ENCODE measurements at regions not wholly inside any gene's neighbourhood (a gene's known extent, or its start where the extent isn't known, plus 50 kb on each side); places are given as distances from the start of the nearest gene placed in this dataset.

DNA sequence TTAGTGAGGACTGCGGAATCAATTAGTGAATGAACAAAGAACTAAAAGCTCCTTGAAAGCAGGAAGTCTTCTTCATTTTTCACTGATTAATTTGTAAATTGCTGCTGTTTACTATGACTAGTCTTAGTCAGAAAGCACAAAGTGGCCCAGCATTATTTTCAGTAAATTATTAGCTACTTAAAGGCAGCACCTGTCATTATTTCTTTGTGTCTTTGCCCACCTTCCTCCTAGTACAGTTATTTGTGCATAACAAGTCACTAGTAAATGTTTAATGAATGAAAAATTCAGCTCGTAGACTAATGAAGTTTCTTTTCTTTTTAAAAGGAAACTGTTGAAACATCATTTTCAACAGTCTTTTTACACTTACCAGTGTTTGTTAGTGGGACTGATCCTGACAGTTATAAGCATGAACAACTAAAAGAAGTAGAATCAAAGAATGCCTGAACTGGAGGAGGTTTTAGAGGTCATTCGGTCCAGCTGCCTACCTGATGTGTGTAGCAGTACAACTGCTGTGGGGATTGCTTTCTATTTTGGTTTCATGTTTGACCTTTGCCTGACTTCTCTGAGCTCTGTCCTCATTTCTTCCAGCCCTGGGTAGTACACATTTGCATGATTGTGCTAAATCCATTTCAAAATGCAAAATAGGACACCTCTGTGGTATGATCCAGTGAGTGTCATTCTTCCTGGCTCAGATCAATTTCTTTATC lies 140.0 kb upstream of the PHYHIPL start (continued):
- TF ChIP-seq, protein P1, sequence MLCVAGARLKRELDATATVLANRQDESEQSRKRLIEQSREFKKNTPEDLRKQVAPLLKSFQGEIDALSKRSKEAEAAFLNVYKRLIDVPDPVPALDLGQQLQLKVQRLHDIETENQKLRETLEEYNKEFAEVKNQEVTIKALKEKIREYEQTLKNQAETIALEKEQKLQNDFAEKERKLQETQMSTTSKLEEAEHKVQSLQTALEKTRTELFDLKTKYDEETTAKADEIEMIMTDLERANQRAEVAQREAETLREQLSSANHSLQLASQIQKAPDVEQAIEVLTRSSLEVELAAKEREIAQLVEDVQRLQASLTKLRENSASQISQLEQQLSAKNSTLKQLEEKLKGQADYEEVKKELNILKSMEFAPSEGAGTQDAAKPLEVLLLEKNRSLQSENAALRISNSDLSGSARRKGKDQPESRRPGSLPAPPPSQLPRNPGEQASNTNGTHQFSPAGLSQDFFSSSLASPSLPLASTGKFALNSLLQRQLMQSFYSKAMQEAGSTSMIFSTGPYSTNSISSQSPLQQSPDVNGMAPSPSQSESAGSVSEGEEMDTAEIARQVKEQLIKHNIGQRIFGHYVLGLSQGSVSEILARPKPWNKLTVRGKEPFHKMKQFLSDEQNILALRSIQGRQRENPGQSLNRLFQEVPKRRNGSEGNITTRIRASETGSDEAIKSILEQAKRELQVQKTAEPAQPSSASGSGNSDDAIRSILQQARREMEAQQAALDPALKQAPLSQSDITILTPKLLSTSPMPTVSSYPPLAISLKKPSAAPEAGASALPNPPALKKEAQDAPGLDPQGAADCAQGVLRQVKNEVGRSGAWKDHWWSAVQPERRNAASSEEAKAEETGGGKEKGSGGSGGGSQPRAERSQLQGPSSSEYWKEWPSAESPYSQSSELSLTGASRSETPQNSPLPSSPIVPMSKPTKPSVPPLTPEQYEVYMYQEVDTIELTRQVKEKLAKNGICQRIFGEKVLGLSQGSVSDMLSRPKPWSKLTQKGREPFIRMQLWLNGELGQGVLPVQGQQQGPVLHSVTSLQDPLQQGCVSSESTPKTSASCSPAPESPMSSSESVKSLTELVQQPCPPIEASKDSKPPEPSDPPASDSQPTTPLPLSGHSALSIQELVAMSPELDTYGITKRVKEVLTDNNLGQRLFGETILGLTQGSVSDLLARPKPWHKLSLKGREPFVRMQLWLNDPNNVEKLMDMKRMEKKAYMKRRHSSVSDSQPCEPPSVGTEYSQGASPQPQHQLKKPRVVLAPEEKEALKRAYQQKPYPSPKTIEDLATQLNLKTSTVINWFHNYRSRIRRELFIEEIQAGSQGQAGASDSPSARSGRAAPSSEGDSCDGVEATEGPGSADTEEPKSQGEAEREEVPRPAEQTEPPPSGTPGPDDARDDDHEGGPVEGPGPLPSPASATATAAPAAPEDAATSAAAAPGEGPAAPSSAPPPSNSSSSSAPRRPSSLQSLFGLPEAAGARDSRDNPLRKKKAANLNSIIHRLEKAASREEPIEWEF (IDR thresholded peaks at IDR 0.05; ENCODE audit: insufficient replicate concordance, low read depth, low read length): no peak
- no peak for TF ChIP-seq BACH1 (IDR thresholded peaks at IDR 0.05; ENCODE audit: borderline replicate concordance)
- no peak for TF ChIP-seq KAT2A (conservative IDR thresholded peaks at IDR 0.05; ENCODE audit: control insufficient read depth, low read depth, low read length)
- peak; percentile 37; the same call in 1 of the 2 replicates for TF ChIP-seq ZBED1 (IDR thresholded peaks at IDR 0.05; ENCODE audit: borderline replicate concordance)
- TF ChIP-seq TAF1 (IDR thresholded peaks at IDR 0.05; ENCODE audit: borderline replicate concordance, low read depth, low read length): 0 out of 2 replicates have a peak, but pooled peaks have one; percentile 21
- 0 out of 2 replicates have a peak, but pooled peaks have one; percentile 43 for TF ChIP-seq PML (IDR thresholded peaks at IDR 0.05; ENCODE audit: low read length)
- TF ChIP-seq NFXL1 (IDR thresholded peaks at IDR 0.05; ENCODE audit: borderline replicate concordance): no peak
- peak; percentile 45; the same call in 1 of the 2 replicates for TF ChIP-seq IKZF1 (conservative IDR thresholded peaks at IDR 0.05)
- TF ChIP-seq NFIC (IDR thresholded peaks at IDR 0.05; ENCODE audit: low read depth, low read length): peak; percentile 66
- no peak for TF ChIP-seq ZSCAN29 (IDR thresholded peaks at IDR 0.05)
- no peak for TF ChIP-seq DPF2 (IDR thresholded peaks at IDR 0.05)
- peak; percentile 63; the same call in 1 of the 2 replicates for TF ChIP-seq FOXM1 (IDR thresholded peaks at IDR 0.05; ENCODE audit: low read depth, low read length)
- peak; percentile 64; the same call in 1 of the 2 replicates for TF ChIP-seq TBL1XR1 (IDR thresholded peaks at IDR 0.05; ENCODE audit: low read depth, low read length)
- TF ChIP-seq BCL11A (IDR thresholded peaks at IDR 0.05; ENCODE audit: low read depth, low read length): peak; percentile 70; the same call in 1 of the 2 replicates
- peak; percentile 79; the same call in 1 of the 2 replicates for TF ChIP-seq MEF2A (IDR thresholded peaks at IDR 0.05; ENCODE audit: insufficient read depth, low read depth, low read length)
- TF ChIP-seq CHD2 (IDR thresholded peaks at IDR 0.05; ENCODE audit: borderline replicate concordance, low read depth, low read length): 0 out of 2 replicates have a peak, but pooled peaks have one; percentile 31
- TF ChIP-seq, protein P2, sequence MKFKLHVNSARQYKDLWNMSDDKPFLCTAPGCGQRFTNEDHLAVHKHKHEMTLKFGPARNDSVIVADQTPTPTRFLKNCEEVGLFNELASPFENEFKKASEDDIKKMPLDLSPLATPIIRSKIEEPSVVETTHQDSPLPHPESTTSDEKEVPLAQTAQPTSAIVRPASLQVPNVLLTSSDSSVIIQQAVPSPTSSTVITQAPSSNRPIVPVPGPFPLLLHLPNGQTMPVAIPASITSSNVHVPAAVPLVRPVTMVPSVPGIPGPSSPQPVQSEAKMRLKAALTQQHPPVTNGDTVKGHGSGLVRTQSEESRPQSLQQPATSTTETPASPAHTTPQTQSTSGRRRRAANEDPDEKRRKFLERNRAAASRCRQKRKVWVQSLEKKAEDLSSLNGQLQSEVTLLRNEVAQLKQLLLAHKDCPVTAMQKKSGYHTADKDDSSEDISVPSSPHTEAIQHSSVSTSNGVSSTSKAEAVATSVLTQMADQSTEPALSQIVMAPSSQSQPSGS (IDR thresholded peaks at IDR 0.05; ENCODE audit: low read length): peak; percentile 71; the same call in 1 of the 2 replicates
- TF ChIP-seq STAT1 (conservative IDR thresholded peaks at IDR 0.05): no peak
- TF ChIP-seq BHLHE40 (IDR thresholded peaks at IDR 0.05; ENCODE audit: borderline replicate concordance in 1 of 2, low read depth in 2 of 2, low read length in 1 of 2): peak; percentile 18 to 37; a peak in 1 of 4 replicates
- no peak for TF ChIP-seq TCF7 (IDR thresholded peaks at IDR 0.05; ENCODE audit: borderline replicate concordance)
- no peak for TF ChIP-seq ZNF622 (IDR thresholded peaks at IDR 0.05)

All from GM12878 (cell line).